ENCODE measurements at regions not wholly inside any gene's neighbourhood (a gene's known extent, or its start where the extent isn't known, plus 50 kb on each side); places are given as distances from the start of the nearest gene placed in this dataset.

DNA sequence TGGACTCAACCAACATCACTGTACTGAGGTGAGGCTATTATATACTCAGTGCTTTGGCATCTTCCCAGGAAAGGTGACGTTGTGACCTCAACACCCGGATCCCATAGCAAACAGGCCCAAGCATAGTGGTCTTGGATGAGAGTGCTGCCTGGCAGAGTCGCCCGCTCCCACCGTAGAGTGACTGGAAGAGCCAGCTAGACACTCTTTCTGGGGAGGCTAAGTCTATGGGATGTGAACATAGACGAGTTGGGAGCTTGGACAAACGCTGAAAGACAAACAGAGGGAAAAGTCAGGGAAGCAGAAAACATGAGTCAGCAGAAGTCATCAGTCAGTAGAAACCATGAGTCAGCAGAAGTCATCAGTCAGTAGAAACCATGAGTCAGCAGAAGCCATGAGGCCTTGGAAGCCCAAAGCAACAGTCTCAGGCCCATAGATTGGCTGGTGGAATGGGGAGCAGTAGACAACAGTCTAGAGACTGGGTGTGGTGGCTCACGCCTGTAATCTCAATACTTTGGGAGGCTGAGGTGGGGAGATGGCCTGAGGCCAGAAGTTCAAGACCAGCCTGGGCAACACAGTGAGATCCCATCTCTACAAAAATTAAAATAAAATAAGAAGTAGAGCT is 66.4 kb upstream of the MAP1LC3B2 start:
- no peak for TF ChIP-seq RAD21 (IDR thresholded peaks at IDR 0.05)
- TF ChIP-seq, protein P1, sequence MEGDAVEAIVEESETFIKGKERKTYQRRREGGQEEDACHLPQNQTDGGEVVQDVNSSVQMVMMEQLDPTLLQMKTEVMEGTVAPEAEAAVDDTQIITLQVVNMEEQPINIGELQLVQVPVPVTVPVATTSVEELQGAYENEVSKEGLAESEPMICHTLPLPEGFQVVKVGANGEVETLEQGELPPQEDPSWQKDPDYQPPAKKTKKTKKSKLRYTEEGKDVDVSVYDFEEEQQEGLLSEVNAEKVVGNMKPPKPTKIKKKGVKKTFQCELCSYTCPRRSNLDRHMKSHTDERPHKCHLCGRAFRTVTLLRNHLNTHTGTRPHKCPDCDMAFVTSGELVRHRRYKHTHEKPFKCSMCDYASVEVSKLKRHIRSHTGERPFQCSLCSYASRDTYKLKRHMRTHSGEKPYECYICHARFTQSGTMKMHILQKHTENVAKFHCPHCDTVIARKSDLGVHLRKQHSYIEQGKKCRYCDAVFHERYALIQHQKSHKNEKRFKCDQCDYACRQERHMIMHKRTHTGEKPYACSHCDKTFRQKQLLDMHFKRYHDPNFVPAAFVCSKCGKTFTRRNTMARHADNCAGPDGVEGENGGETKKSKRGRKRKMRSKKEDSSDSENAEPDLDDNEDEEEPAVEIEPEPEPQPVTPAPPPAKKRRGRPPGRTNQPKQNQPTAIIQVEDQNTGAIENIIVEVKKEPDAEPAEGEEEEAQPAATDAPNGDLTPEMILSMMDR (IDR thresholded peaks at IDR 0.05; ENCODE audit: low read depth, low read length, missing input control): no peak
- TF ChIP-seq, protein P2, sequence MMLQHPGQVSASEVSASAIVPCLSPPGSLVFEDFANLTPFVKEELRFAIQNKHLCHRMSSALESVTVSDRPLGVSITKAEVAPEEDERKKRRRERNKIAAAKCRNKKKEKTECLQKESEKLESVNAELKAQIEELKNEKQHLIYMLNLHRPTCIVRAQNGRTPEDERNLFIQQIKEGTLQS (IDR thresholded peaks at IDR 0.05): no peak
- TF ChIP-seq SP1 (IDR thresholded peaks at IDR 0.05): no peak
- TF ChIP-seq RXRA (IDR thresholded peaks at IDR 0.05): no peak
- TF ChIP-seq, protein P3, sequence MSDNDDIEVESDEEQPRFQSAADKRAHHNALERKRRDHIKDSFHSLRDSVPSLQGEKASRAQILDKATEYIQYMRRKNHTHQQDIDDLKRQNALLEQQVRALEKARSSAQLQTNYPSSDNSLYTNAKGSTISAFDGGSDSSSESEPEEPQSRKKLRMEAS (IDR thresholded peaks at IDR 0.05): no peak
- TF ChIP-seq YY1 (IDR thresholded peaks at IDR 0.05): no peak
